ENCODE measurements at regions not wholly inside any gene's neighbourhood (a gene's known extent, or its start where the extent isn't known, plus 50 kb on each side); places are given as distances from the start of the nearest gene placed in this dataset.
"Not testable (repeated sequence)": the region's sequence is repeated elsewhere in the genome, so short reads cannot be mapped to it uniquely, and the experiment has no call there.

DNA sequence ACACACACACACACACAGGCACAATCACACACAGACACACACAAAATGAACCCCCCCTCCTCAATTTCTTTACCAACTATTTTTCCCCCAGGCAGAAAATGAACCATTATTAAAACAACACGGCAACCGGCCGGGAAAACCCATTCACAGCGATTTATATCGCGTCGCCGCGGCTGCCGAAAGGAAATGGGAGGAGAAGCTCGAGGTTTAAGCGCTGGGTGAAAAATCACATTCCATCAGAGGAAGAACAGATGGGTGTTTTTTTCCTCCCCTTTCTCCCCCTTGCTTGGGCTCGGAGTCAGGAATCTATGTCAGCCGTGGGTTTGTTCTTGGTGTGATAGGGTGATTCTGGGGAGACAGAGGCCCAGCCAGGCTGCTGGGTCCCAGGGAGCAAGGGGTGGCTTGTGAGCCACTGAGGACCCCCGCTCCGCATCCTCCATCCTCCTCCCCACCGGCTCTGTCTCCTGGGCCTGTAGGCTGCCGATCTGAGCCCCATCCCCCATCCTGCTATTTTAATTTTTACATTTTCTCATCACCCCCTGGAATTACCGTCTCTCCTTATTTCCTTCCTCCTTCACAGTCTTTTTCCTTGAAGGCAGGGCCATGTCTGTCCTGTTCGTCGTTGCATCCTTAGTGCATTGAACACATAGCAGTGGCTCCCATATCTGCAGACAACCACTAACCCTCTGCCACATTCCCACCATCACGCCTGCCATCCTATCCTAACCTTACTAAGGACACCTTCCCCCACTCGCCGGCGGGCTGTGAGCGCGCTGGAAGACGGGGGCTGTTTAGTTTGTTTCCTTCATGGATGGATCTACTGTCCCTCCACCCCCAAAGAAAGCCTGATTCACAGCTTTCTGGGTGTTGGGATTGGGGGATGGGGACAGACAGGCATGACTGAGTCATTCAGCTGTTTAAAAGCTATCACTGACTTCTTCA is 137.7 kb downstream of the CRLF3 start:
- POLR2A ChIA-PET (ENCODE audit: low non-redundant PET); intact Hi-C loops (cut with micrococcal nuclease; ENCODE audit: unreplicated experiment); BruUV-seq (replicated peaks): not testable (repeated sequence)

DNA sequence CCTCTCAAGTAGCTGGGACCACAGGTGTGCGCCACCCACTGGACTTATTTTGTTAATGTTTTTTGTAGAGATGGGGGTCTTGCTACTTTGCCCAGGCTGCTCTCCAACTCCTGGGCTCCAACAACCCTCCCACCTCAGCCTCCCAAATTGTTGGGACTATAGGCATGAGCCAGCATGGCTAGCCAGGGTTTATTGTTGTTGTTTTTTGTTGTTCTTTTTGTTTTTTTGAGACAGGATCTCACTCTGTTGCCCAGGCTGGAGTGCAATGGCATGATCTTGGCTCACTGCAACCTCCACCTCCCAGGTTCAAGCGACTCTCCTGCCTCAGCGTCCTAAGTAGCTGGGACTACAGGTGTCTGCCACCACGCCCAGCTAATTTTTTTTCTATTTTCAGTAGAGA is 142.2 kb downstream of the CRLF3 start:
- H3K27ac ChIP-seq (ENCODE audit: low read depth, low read length, poor library complexity, severe bottlenecking); H3K4me1 ChIP-seq (ENCODE audit: insufficient read depth, low read length, poor library complexity, severe bottlenecking); BruUV-seq (replicated peaks); DNase-seq (ENCODE audit: low spot score); H3K36me3 ChIP-seq (ENCODE audit: insufficient read depth, low read length, poor library complexity, severe bottlenecking); POLR2A ChIA-PET (ENCODE audit: low non-redundant PET); H3K27me3 ChIP-seq (replicated peaks; ENCODE audit: insufficient read depth, low read depth, low read length, poor library complexity); intact Hi-C loops (cut with micrococcal nuclease; ENCODE audit: unreplicated experiment); CTCF ChIA-PET; H3K4me3 ChIP-seq (ENCODE audit: low read depth, low read length, poor library complexity, severe bottlenecking); H3K9me3 ChIP-seq (ENCODE audit: low read depth, low read length, poor library complexity, severe bottlenecking): not testable (repeated sequence)

More for the DNA sequence above, 137.7 kb downstream of the CRLF3 start:
- H3K27ac ChIP-seq (ENCODE audit: low read depth, low read length, poor library complexity, severe bottlenecking); DNase-seq (ENCODE audit: low spot score); H3K27me3 ChIP-seq (replicated peaks; ENCODE audit: insufficient read depth, low read depth, low read length, poor library complexity); H3K9me3 ChIP-seq (ENCODE audit: low read depth, low read length, poor library complexity, severe bottlenecking); H3K4me3 ChIP-seq (ENCODE audit: low read depth, low read length, poor library complexity, severe bottlenecking); H3K36me3 ChIP-seq (ENCODE audit: insufficient read depth, low read length, poor library complexity, severe bottlenecking); H3K4me1 ChIP-seq (ENCODE audit: insufficient read depth, low read length, poor library complexity, severe bottlenecking): not testable (repeated sequence)
- CTCF ChIA-PET: interaction anchor here (0.6 kb wide), 1 partner anchor 582 kb away, joined by 13 read pairs; no protein-coding TSS in a partner anchor

DNA sequence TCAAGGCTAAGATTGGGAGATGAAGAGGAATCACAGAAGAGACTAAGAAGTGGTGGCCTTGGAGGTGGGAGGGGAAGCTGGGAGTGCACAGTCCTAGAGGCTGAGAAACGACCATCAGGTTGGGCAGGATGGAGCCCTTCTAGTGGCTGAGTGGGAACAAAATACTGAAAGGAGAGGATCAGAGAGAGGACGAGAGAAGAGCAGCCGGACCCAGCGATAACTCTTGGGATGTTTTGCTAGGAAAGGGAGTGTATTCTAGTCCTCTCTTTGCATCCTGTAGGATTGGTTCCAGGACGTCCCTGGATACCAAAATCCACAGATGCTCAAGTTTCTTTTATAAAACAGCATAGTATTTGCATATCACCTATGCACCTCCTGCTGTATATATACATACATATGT is 143.8 kb downstream of the CRLF3 start:
- H3K4me3 ChIP-seq (ENCODE audit: low read depth, low read length, poor library complexity, severe bottlenecking); H3K27ac ChIP-seq (ENCODE audit: low read depth, low read length, poor library complexity, severe bottlenecking); H3K27me3 ChIP-seq (replicated peaks; ENCODE audit: insufficient read depth, low read depth, low read length, poor library complexity); H3K9me3 ChIP-seq (ENCODE audit: low read depth, low read length, poor library complexity, severe bottlenecking); POLR2A ChIA-PET (ENCODE audit: low non-redundant PET); intact Hi-C loops (cut with micrococcal nuclease; ENCODE audit: unreplicated experiment); BruUV-seq (replicated peaks); H3K36me3 ChIP-seq (ENCODE audit: insufficient read depth, low read length, poor library complexity, severe bottlenecking); H3K4me1 ChIP-seq (ENCODE audit: insufficient read depth, low read length, poor library complexity, severe bottlenecking); DNase-seq (ENCODE audit: low spot score): not testable (repeated sequence)
- CTCF ChIA-PET: interaction anchor here (0.7 kb wide), 1 partner anchor 840 kb away, joined by 3 read pairs; no protein-coding TSS in a partner anchor

DNA sequence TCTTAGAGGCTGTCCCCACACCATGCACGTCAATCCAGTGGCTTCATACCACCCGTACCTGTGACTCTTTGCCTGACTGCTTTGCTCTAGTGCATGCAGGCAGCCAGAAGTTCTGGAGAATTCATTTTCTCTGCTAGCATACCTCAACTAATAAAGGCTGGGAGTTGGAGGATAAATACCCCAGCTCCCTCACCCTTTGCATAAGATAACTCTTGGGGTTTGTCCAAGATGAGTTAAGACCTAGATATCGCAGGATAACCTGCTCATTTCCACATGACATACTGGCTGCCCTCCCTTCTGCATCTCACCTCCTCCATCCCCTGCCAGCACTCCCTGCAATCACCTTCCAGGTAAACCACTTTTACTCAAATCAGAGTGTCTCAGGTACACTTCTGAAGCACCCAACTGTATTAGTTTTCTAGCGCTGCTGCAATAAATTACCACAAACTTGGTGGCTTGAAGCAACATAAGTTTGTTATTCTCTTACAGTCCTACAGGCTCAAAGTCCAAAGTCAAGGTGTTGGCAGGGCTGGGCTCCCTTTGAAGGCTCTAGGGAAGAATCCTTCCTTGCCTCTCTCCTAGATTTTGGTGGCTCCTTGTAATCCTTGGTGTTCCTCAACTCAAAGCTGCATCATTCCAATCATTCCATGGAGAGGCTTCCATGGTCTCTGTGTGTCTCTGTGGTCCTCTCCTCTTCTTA is 146.8 kb downstream of the CRLF3 start:
- Histone ChIP-seq H3K4me1 (ENCODE audit: insufficient read depth, low read length, poor library complexity, severe bottlenecking) (no peaks in the 10 kb centered on the region), H3K27ac (ENCODE audit: low read depth, low read length, poor library complexity, severe bottlenecking) (no peak overlapping the region), H3K27me3 (replicated peaks; ENCODE audit: insufficient read depth, low read depth, low read length, poor library complexity) (no peaks in the 10 kb centered on the region), H3K4me3 (ENCODE audit: low read depth, low read length, poor library complexity, severe bottlenecking) (no peak overlapping the region), H3K9me3 (ENCODE audit: low read depth, low read length, poor library complexity, severe bottlenecking) (no peaks in the 10 kb centered on the region), H3K36me3 (ENCODE audit: insufficient read depth, low read length, poor library complexity, severe bottlenecking) (no peaks in the 10 kb centered on the region)
- no peak for TF ChIP-seq EZH2 (IDR thresholded peaks at IDR 0.05; ENCODE audit: borderline replicate concordance, low read depth, low read length, poor library complexity, severe bottlenecking)
- TF ChIP-seq, protein P1, sequence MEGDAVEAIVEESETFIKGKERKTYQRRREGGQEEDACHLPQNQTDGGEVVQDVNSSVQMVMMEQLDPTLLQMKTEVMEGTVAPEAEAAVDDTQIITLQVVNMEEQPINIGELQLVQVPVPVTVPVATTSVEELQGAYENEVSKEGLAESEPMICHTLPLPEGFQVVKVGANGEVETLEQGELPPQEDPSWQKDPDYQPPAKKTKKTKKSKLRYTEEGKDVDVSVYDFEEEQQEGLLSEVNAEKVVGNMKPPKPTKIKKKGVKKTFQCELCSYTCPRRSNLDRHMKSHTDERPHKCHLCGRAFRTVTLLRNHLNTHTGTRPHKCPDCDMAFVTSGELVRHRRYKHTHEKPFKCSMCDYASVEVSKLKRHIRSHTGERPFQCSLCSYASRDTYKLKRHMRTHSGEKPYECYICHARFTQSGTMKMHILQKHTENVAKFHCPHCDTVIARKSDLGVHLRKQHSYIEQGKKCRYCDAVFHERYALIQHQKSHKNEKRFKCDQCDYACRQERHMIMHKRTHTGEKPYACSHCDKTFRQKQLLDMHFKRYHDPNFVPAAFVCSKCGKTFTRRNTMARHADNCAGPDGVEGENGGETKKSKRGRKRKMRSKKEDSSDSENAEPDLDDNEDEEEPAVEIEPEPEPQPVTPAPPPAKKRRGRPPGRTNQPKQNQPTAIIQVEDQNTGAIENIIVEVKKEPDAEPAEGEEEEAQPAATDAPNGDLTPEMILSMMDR (conservative IDR thresholded peaks at IDR 0.05; ENCODE audit: low read depth, low read length): no peak
- intact Hi-C loops (cut with micrococcal nuclease; ENCODE audit: unreplicated experiment): no loop called here
- no TSS peak for BruUV-seq (replicated peaks)
- CTCF ChIA-PET: no interaction called here
- POLR2A ChIA-PET (ENCODE audit: low non-redundant PET): no interaction called here
- no peak for DNase-seq (ENCODE audit: low spot score)

DNA sequence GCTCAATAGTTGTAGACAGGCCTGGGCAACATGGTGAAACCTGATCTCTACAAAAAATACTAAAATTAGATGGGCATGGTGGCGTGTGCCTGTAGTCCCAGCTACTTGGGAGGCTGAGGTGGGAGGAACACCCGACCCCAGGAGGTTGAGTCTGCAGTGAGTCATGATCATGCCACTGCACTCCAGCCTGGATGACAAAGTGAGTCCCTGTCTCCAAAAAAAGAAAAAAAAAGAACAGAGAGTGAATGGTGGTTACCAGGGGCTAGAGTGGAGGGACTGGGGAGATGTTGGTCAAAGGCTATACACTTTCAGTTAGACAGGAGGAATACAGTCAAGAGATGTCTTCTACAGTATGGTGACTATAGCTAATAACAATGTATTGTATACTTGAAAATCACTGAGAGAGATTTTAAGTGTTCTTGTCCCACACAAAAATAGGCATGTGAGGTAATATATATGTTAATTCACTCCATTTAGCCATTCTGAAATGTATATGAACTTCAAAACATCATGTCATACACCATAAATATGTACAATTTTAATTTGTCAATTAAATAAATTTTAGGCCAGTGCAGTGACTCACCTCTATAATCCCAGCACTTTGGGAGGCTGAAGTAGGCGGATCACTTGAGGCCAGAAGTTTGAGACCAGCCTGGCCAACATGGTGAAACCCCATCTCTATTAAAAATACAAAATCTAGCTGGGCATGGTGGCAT is 148.6 kb downstream of the CRLF3 start:
- H3K4me1 ChIP-seq (ENCODE audit: insufficient read depth, low read length, poor library complexity, severe bottlenecking); H3K4me3 ChIP-seq (ENCODE audit: low read depth, low read length, poor library complexity, severe bottlenecking); DNase-seq (ENCODE audit: low spot score); H3K9me3 ChIP-seq (ENCODE audit: low read depth, low read length, poor library complexity, severe bottlenecking); BruUV-seq (replicated peaks); CTCF ChIA-PET; POLR2A ChIA-PET (ENCODE audit: low non-redundant PET); intact Hi-C loops (cut with micrococcal nuclease; ENCODE audit: unreplicated experiment); H3K27ac ChIP-seq (ENCODE audit: low read depth, low read length, poor library complexity, severe bottlenecking); H3K27me3 ChIP-seq (replicated peaks; ENCODE audit: insufficient read depth, low read depth, low read length, poor library complexity); H3K36me3 ChIP-seq (ENCODE audit: insufficient read depth, low read length, poor library complexity, severe bottlenecking): not testable (repeated sequence)

DNA sequence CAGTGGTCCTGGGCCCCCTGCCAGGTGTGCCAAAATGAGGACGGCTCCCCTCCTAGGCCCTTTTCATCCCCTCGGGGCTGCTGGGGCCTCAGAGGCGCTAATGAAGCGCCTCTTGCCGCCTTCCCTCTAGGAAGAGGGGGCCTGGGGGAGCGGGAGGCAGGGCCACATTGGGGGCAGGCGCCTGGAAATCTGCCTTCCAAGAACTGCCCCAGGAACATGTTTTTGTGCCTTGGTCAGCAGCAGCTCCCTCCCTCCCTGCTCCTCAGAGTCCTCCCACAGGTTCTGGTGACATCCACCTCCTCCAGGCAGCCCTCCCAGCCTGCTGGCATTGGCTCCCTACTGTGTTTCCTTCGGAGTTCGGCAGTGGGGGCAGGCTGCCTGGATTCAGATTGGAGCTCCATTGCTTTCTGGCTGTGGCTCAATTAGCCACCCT is 155.3 kb downstream of the CRLF3 start:
- CTCF ChIA-PET; H3K27ac ChIP-seq (ENCODE audit: low read depth, low read length, poor library complexity, severe bottlenecking); H3K4me1 ChIP-seq (ENCODE audit: insufficient read depth, low read length, poor library complexity, severe bottlenecking); H3K4me3 ChIP-seq (ENCODE audit: low read depth, low read length, poor library complexity, severe bottlenecking); DNase-seq (ENCODE audit: low spot score); BruUV-seq (replicated peaks); H3K36me3 ChIP-seq (ENCODE audit: insufficient read depth, low read length, poor library complexity, severe bottlenecking); POLR2A ChIA-PET (ENCODE audit: low non-redundant PET); H3K27me3 ChIP-seq (replicated peaks; ENCODE audit: insufficient read depth, low read depth, low read length, poor library complexity); H3K9me3 ChIP-seq (ENCODE audit: low read depth, low read length, poor library complexity, severe bottlenecking); intact Hi-C loops (cut with micrococcal nuclease; ENCODE audit: unreplicated experiment): not testable (repeated sequence)

Measured in A673 (cell line).